ENCODE measurements at regions not wholly inside any gene's neighbourhood (a gene's known extent, or its start where the extent isn't known, plus 50 kb on each side); places are given as distances from the start of the nearest gene placed in this dataset.

- Histone ChIP-seq H3F3A (ENCODE audit: insufficient read depth, low read length, poor library complexity, severe bottlenecking) (no peaks in the 10 kb centered on the region), H3K27me3 (ENCODE audit: insufficient read depth, low read depth, low read length) (no peaks in the 10 kb centered on the region), H3K4me2 (ENCODE audit: low read length) (no peak overlapping the region), H2AFZ (ENCODE audit: low read depth, low read length) (no peak overlapping the region), H3K36me3 (ENCODE audit: insufficient read depth, low read length) (no peaks in the 10 kb centered on the region), H3K4me3 (ENCODE audit: low read length) (no peak overlapping the region), H3K9me3 (ENCODE audit: low read length) (no peaks in the 10 kb centered on the region), H4K20me1 (ENCODE audit: insufficient read depth) (no peaks in the 10 kb centered on the region), H3K27ac (ENCODE audit: low read length) (no peak overlapping the region), H3K79me2 (replicated peaks; ENCODE audit: insufficient read depth, low read length) (no peaks in the 10 kb centered on the region), H3K9me2 (ENCODE audit: insufficient read depth, low read length) (no peaks in the 10 kb centered on the region), H3K9ac (ENCODE audit: low read length) (no peak overlapping the region)
- TF ChIP-seq EZH2 (IDR thresholded peaks at IDR 0.05; ENCODE audit: borderline replicate concordance, insufficient read depth, low read length, poor library complexity, severe bottlenecking) = no peak
- TF ChIP-seq EP300 (conservative IDR thresholded peaks at IDR 0.05; ENCODE audit: poor library complexity, severe bottlenecking) = no peak
- TF ChIP-seq CTCF (IDR thresholded peaks at IDR 0.05; ENCODE audit: poor library complexity, severe bottlenecking) = no peak
- TF ChIP-seq MXI1 (conservative IDR thresholded peaks at IDR 0.05; ENCODE audit: poor library complexity, severe bottlenecking) = no peak
These were observed 50.9 kb upstream of the MAPK4 start for GRCh38 chr18:50509012-50509411.
